ENCODE measurements at regions not wholly inside any gene's neighbourhood (a gene's known extent, or its start where the extent isn't known, plus 50 kb on each side); places are given as distances from the start of the nearest gene placed in this dataset.

DNA sequence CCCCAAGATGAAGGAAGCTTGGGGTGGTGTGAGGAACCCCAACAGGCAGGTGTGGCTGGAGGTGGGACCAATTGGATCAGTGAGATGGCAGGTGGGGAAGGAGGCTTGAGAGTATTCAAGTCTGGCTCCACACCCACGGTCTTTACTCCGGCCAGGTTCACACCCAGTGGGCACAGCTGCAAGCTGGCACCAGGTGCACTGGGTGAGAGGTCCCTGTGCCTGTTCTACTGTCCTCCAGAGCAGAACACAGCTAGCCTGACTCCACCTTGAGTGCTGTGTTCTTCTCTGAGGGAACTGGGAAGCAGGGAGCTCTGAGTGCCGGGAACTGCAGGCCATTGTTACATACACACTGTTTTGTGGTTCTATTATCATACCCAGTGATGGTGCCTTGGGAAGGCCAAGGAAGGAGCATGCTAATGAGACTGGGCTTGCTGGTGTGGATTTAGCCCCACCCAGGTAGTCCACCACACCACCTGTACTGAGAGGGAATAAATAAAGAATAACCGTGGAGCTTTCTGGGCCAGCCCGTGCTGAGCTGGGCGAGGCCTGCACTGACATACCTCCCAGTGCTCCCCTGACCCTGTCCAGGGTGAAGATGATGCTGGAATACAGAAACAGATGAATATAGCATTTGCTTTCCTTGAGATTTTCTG, 93.4 kb downstream of the ABHD5 start:
- no peak for DNase-seq (ENCODE audit: low read depth)

DNA sequence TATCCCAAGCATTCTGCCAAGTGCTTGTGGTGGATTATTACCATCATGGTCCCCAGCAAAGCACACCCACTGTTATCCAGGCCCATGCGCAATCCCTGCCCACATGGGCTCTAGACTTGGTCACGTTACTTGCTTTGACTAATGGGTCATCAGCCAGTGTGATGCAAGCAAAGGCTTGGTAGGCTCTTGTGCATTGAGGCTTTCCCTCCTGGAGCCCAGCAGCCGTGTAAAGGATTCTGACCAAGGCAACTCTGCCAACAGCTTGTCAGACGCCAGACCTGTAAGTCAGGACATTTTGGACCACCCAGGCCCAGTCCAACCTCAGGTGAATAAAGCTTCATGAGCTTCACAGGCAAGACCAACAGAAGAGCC, 93.9 kb downstream of the ABHD5 start:
- no peak for DNase-seq (ENCODE audit: low read depth)

- no peak for DNase-seq (ENCODE audit: low read depth)
Observed at GRCh38 chr3:43785551-43785950, 94.8 kb downstream of the ABHD5 start.

DNA sequence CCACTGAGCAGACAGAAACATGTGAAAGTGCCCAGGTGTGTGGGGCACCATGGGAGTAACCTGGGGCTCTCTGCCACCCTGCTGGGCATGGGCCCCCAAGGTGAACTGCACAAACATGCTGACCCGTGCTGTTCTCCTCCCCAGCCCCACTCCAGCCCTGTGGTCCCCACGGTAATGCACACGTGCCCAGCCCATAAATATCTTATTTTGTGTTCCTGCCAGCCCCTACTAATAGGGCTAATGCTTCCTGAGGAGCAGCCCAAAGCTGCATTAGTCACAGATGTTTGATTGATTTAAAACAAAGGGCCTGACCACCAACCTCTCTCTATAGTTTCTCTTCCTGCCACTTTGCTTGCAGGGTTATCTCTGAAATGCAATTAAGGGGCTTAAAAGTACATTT, 95.4 kb downstream of the ABHD5 start:
- no peak for DNase-seq (ENCODE audit: low read depth)

DNA sequence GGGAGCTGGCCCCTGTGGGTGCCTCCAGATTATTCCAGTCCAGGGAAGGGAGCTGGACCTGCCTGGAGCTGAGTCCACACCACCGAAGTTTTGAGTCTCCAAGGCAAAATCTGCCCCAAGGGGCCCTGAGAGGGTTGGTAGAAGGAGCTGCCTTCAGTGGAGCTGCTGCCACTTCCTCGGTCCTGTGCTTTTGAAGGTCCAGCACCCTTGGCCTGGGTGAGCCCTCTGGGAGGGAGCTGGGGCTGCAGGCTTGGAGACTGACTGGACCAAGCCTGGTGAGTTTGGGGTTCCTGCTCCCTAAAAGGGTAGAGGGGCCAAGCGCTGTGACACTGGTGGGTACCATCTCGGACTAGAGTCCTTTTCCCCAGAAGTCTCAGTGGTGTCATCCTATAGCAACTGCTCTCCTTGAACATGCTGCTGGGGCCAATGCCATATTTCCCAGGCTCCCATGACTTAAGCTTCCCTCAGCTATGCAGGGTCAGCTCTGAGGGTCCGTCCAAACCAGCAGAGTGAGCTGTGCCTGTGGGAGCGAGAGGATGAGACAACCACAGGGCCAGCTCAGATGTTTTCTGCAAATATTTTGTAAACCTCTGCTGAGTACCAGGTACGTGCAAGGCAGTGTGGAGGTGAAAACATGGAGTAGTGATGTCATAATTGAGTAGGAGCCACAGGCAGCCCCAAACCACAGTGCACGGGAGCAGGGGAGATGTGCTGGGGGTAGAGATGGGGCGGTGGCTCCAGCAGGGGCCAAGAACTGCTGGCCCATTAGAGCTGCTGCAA, 96.0 kb downstream of the ABHD5 start:
- DNase-seq (ENCODE audit: low read depth): no peak

- no peak for DNase-seq (ENCODE audit: low read depth)
Observed at GRCh38 chr3:43787330-43787729, 96.6 kb downstream of the ABHD5 start.

DNA sequence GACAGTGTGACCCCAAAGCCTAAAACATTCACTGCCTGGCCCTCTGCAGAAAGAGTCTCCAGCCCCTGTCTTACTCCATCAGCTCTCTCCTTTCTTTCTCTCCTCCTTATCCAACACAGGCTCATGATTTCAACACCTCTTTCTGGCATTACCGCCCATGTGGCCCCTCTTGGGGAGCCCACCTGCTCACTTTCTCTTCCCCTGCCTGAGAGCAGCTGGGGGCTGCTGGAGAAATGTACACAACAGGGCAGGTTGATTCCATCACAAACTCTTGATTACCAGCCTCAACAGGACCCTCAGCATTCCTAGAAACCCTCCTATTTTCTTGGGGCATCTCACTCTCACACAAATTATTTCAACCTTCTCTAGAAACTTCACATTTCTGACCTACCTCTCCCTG, 98.3 kb downstream of the ABHD5 start:
- no peak for DNase-seq (ENCODE audit: low read depth)

DNA sequence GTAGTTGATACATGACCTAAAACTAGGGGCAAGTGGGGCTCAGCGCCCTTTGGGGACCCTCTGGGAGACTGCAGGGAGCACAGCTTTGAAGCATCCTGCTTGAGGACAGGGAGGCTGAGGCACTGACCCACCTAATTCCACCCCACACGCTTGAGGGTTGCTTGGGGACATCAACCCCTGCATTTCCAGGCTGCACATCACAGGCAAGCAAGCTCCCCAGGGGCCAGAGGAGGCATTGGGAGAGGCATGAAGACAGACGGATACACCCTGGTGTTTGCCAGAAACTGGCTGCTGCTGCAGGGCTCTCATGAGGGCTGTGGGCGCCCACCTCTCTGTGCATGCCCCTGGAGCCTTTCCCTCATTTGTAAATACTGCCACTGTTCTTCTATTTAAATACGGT, 99.3 kb downstream of the ABHD5 start:
- DNase-seq (ENCODE audit: low read depth): no peak

DNA sequence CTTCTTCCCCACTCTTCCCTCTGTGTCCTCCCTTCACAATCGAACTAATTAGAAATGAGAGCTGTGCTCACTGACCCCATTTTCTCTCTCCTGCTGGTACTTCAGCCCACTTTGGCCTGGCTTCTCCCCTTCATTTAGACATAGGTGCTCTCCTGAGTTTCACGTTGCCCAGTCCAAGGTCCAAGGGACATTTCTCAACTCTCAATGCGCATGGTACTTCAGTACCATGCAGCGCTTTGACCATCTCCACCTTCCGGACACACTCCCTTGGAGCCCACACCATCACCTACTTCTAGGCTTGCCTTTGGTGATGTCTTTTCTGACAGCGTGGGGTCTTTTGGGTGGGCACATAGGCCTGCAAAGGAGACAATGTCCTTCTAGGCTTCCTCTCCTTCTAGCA, 99.7 kb downstream of the ABHD5 start:
- DNase-seq (ENCODE audit: low read depth): no peak

DNA sequence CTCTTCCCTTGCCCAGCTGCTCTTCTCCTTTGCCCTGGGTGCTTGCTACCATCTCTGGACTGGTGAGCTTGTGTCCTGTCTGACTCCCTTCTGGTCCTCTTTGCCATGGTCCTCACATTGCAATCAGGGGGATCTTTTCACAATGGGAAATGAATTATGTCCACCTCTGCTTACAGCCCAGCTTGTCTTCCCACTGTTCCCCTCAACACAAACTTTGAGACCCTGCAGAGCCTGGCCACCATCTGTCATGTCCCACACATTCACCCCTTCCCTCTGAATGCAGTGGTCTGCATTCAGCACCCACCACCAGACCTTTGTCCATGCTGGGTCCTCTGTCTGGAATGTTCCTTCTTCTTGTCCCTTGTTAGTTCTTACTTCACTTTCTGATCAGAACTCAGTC, 100.5 kb downstream of the ABHD5 start:
- no peak for DNase-seq (ENCODE audit: low read depth)

- no peak for DNase-seq (ENCODE audit: low read depth)
Observed at GRCh38 chr3:43792904-43793303, 102.2 kb downstream of the ABHD5 start.

GRCh38 chr3:43793648-43794372, 103.1 kb downstream of the ABHD5 start:
- DNase-seq (ENCODE audit: low read depth): no peak

DNA sequence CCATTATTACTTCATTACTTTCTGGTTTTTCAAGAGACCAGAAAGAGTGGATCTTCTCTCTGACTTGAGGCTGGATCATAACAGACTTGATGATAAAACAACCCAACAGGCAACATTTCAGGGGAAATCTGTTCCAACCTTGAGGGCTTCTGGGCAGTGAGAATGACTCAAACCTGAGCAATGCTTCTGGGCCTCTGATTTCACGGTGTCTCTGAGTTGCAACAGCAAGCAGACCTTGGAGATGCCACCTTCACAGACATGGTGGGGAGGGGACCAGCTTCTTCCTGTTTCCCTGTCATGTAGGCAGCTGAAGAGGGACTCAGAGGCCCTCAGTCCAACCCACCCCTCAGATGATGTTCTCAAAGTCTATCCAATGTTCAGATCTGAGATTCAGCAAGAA, 104.0 kb downstream of the ABHD5 start:
- DNase-seq (ENCODE audit: low read depth): peak; percentile 76

- no peak for DNase-seq (ENCODE audit: low read depth)
Observed at GRCh38 chr3:43795491-43795890, 104.8 kb downstream of the ABHD5 start.

GRCh38 chr3:43796041-43796596, 105.4 kb downstream of the ABHD5 start:
- DNase-seq (ENCODE audit: low read depth): peak; percentile 27

- DNase-seq (ENCODE audit: low read depth): no peak
Observed at GRCh38 chr3:43797794-43798193, 107.1 kb downstream of the ABHD5 start.

DNA sequence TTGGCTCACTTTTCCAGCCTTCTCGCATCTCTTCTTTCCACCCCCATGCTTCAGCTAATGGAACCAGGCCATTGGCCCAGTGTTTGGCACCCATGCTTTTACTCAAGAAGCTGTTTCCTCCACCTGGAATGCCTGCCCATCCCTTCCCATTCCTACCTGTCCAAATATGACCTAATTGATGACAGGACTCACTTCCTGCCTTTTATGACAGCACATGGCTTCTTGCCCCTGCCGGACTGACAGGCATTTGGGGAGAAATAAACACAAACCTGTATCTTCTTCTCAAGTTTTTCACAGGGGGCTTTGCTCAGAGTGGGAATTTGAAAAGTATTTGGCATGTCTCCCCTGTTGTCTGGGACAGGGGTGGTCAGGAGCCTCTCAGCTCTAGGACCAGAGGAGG, 120.1 kb downstream of the ABHD5 start:
- DNase-seq (ENCODE audit: low read depth): no peak

GRCh38 chr3:43814461-43814860, 123.7 kb downstream of the ABHD5 start:
- no peak for DNase-seq (ENCODE audit: low read depth)

GRCh38 chr3:43816372-43816771, 125.6 kb downstream of the ABHD5 start:
- no peak for DNase-seq (ENCODE audit: low read depth)

DNA sequence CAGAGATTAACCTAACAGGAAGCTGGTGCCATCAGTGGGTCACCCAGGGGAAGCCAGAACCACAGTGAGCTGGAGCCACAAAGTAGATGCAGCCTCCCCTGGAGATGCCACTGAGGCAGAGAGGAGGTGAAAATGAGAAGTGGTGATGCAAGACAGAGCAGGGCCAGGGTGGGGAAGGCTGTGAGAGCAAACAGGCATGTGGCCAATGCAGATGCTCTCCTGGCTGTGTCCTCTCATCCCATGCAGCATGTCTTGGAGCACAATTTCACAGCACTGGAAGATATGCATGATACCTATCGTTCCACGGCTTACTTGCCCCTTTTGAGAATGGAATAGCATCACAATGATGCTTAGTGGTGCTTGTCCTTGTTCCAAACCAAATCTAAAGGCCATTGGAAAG, 126.3 kb downstream of the ABHD5 start:
- no peak for DNase-seq (ENCODE audit: low read depth)

GRCh38 chr3:43817825-43818224, 127.1 kb downstream of the ABHD5 start:
- peak; percentile 88 for DNase-seq (ENCODE audit: low read depth)

GRCh38 chr3:43818229-43818628, 127.5 kb downstream of the ABHD5 start:
- DNase-seq (ENCODE audit: low read depth): no peak
